HG02678 (cell line): ENCODE measurements at regions not wholly inside any gene's neighbourhood (a gene's known extent, or its start where the extent isn't known, plus 50 kb on each side); places are given as distances from the start of the nearest gene placed in this dataset.
"Not testable (repeated sequence)": the region's sequence is repeated elsewhere in the genome, so short reads cannot be mapped to it uniquely, and the experiment has no call there.

ENCODE experiments used
- ATAC-seq: cut with Tn5 transposase; IDR thresholded peaks from one replicate; pipeline ENCODE4 v1.9.1; 2021; ENCODE audit warnings: mild to moderate bottlenecking, moderate library complexity; ENCODE audit not compliant: unreplicated experiment

DNA sequence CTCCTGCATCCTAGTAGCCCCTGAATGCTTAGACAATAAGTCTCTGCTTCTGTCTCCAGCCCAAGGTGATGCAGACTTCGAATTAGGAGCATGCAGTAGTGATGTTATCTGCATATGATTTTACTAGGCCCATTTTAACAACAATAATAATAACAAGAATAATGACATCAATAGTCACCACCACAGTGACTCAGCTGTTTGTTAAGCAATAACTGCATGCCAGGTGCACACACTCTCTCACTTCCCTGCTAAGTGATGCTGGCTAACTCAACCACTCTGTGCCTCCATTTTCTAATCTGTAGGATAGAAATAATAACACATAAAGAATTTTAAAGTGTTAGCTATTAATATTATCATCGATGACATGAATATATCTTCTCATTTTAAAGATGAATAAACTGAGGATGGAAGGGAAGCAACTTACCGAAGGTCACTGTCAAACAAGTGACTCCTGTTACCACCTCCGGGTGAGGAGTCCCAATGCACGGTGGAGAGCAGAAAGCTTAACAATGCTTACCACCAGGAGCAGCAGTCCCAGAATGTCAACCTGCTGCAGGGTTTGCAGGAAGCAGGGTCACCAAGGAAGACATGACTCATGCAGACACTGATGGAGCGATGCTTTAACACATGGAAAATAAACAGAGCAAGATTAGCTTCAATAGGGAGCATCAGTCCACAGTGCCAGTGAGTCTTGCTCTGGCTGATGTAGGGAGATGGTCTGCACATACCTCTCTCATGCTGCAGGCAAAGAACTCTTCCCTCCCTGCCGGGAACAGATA is 290.2 kb downstream of the SPATA17 start:
- ATAC-seq: no peak

- ATAC-seq: no peak
Observed at GRCh38 chr1:217924924-217925323, 293.8 kb downstream of the SPATA17 start.

GRCh38 chr1:217929213-217929885 is 298.2 kb downstream of the SPATA17 start:
- no peak for ATAC-seq

DNA sequence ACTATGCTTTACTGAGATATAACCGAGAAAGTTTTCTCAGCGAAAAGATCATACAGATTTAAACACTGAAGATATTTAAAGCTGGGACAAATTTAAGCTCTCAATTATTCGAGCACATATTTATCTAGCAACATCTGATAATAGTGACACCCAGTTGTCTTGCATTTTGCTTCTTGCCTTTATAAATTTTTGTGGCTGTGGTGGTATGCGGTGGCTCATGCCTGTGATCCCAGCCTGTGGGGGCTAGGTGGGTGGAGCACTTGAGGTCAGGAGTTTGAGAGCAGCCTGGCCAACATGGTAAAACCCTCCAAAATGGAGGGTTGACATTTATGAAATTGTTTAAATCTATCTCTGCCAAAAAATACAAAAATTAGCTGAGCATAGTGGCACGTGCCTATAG is 312.2 kb downstream of the SPATA17 start:
- ATAC-seq: no peak

DNA sequence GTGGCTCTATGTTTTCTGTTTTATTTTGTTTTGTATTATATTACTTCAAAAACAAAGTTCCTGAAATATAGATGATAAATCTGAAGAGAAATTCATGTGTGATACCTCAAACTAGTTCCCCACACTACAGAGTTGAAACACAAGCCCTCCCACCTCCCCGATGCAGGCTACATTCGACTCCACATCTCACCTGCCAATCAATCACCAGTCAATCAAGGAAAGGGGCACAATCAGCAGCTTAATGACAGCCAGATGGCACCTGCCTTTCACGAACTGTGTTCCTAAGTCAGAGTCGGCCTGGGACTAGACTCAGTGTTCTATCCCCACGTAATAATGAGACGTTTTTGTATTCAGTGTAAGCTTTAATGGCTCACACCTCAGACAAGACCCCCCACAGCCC is 313.4 kb downstream of the SPATA17 start:
- ATAC-seq: no peak

GRCh38 chr1:217946511-217946910 is 315.4 kb downstream of the SPATA17 start:
- ATAC-seq: no peak

DNA sequence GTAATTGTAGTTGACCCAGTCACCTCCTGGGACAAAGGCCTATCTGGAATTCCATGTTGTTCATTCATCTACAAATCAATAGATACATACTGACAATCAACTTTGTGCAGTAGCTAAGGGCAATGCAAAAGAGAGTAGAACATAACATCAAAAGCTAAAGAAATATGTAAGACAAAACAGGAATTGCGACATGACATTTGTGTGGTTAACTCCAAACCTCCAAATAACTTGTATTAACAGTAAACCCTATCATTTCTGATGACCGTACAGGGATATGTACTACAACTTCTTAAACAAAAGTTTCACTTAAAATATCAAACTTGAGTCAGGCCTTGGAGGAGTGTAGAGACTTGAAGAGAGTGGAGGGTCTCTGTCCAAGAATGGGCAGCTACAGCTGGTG is 317.6 kb downstream of the SPATA17 start:
- ATAC-seq: no peak

GRCh38 chr1:217953330-217953729 is 322.2 kb downstream of the SPATA17 start:
- ATAC-seq: no peak

DNA sequence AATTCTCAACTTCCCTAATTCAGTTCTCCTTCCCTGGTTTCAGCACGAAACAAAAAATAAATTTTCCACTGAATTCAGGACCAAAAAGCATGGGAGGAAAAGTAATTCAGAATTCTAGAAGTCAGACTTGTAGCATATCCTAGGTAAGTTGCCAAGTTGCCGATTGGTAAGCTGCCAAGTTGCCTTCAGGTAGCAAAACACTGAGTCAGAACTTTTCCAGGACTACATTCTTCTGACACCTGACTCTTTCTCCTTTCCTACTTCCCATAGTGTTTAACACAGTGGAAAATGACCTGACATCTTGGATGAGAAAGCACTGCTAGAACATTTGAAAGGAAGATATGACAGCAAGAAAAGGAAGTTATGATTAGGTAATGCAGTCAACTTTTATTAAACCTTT is 322.8 kb downstream of the SPATA17 start:
- ATAC-seq: no peak

GRCh38 chr1:217955723-217956122 is 324.6 kb downstream of the SPATA17 start:
- no peak for ATAC-seq

DNA sequence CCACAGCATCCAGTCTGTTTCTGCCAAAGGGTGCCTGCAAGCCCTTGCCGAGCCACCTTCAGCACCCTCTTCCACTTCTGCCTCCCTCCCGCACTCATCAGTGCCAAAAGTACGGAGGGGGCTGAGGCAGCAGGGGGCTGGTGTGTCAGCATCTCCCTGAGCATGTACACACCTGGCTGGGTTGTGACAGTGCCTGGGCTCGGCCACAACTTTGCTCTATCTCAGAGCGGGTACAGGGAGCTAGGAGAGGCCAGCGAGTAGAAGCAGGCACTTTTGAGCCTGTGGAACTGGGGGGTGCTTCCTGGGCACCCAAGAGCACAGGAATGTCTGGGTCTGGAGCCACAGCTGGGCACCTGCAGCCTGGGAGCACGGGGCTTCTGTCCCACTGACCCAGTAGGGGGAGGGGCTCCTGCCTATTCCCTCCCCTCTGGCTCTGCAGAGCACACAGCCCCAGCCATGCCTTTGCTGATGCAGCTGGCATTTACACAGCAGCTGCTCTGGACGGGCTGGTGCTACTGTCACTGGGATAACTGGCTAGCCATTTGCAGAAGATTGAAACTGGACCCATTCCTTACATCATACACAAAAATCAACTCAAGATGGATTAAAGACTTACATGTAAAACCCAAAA is 319.8 kb upstream of the RRP15 start:
- no peak for ATAC-seq

GRCh38 chr1:217968085-217968484 is 317.0 kb upstream of the RRP15 start:
- no peak for ATAC-seq

GRCh38 chr1:217969428-217969827 is 315.7 kb upstream of the RRP15 start:
- no peak for ATAC-seq

DNA sequence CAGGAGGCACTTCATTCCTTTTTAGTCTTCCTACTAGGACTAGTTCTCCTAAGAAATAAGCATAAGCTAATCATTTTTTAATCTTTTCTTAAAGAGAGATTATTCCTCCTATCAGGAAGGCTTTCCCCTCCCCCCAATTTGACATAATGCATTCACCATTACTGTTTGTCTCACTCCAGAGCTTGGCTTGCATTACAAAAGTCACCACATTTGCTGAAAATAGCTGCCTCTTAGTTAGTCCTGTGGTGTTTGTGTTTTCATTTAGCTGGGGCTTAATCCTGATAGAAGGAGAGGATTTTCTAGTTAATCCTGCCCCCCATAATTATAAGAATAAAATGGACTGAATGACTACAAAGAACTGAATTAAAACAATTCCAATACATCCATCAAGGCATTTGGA is 307.1 kb upstream of the RRP15 start:
- no peak for ATAC-seq

DNA sequence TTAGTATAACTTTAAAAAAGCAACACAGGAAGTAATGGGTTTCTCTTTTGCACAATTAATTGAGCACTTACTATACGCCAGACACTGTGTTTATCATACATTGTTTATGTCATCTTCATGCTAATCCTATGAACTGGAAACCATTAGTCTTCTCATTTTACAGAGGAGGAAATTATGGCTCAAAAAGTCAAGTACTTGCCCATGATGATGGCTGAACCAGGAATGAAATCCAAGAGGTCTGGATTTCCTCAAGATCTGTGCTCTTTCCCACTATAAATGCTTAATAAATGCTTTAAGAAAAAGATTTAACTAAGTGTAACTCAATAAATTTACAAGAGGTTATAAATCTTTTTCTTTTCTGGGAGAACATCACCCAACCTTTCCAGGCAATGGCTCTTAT is 303.7 kb upstream of the RRP15 start:
- ATAC-seq: no peak

- ATAC-seq: no peak
Observed at GRCh38 chr1:217982331-217983050, 302.6 kb upstream of the RRP15 start.

DNA sequence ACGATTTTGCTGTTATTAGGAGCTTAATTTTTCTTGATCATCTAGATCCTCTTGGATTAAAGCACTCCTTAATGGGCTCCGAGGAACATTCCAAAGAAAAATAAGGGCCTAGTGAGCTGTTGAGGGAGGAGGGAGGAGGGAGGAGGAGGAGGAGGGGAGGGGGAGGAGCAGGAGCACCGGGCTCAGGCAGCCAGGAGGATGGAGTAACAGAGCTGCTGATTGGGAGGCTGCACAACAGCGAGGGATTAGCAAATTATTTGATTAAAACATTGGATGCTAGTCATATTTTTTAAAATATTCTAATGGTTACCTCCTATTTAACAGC is 302.1 kb upstream of the RRP15 start:
- no peak for ATAC-seq

DNA sequence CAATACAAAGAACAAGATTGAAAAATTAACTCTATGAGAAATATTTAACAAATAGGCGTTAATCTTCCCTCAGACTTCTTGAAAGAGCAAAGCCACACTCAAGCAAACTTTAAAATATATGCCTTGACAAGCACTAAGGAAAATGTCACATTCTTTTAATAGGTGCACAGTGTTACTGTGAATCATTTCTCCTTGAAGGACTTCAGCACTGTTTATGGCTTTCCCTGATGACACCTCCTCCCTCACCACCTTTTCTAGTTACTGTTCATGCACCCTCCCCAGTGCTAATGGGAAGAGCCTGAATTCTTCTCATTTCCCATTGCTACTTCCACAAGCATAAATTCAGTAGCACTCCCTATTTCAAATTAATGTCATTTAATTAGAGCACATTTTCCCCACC is 299.5 kb upstream of the RRP15 start:
- no peak for ATAC-seq

DNA sequence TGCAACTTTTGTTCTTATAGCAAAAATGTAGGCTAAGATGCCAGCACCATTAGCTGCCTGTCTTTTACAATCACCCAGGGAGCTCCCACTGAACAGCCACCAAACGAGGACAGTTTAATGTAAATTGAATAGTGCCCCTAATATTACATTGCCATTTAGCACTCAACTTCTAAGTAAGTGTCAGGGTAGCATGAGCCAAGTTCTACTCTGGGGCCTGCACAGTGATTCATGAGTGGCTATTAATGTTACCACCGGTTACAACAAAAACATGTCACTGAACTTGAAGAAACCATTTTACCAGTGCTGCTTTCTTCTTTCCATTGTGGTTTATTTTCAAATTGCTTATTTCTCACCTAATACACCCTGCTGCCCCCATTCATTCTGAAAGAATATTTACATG is 295.6 kb upstream of the RRP15 start:
- ATAC-seq: no peak

- no peak for ATAC-seq
Observed at GRCh38 chr1:217993439-217993838, 291.7 kb upstream of the RRP15 start.

GRCh38 chr1:218008296-218008695 is 276.8 kb upstream of the RRP15 start:
- not testable (repeated sequence) for ATAC-seq

- not testable (repeated sequence) for ATAC-seq
Observed at GRCh38 chr1:218015106-218015505, 270.0 kb upstream of the RRP15 start.
